Activated naive CD8-positive, alpha-beta T cell treated with anti-CD3 and anti-CD28 coated beads for 36 hours (primary cell): ENCODE measurements at regions not wholly inside any gene's neighbourhood (a gene's known extent, or its start where the extent isn't known, plus 50 kb on each side); places are given as distances from the start of the nearest gene placed in this dataset.

ENCODE experiments used
- DNase-seq: peaks from one replicate; pipeline ENCODE4 v3.0.0; 2021
- H3K27ac Mint-ChIP-seq: one replicate; pipeline ENCODE4 v1.8.0; 2022; ENCODE audit warnings: mild to moderate bottlenecking, moderate library complexity, mixed read lengths
- H3K27me3 Mint-ChIP-seq: one replicate; pipeline ENCODE4 v1.8.0; 2022; ENCODE audit warnings: mild to moderate bottlenecking, mixed read lengths
- H3K36me3 Mint-ChIP-seq: one replicate; pipeline ENCODE4 v1.8.0; 2021; ENCODE audit warnings: mild to moderate bottlenecking, mixed read lengths
- H3K4me1 Mint-ChIP-seq: one replicate; pipeline ENCODE4 v1.8.0; 2021; ENCODE audit warnings: mixed read lengths
- H3K4me3 Mint-ChIP-seq: one replicate; pipeline ENCODE4 v1.8.0; 2022; ENCODE audit warnings: mild to moderate bottlenecking, moderate library complexity, mixed read lengths
- H3K9me3 Mint-ChIP-seq: one replicate; pipeline ENCODE4 v1.8.0; 2022; ENCODE audit warnings: mixed read lengths

GRCh38 chr13:104105418-104106355 lies 1039.5 kb upstream of the SLC10A2 start:
- Mint-ChIP-seq H3K36me3 (no peaks in the 10 kb centered on the region), H3K4me1 (no peaks in the 10 kb centered on the region), H3K9me3 (no peaks in the 10 kb centered on the region), H3K4me3 (no peak overlapping the region), H3K27me3 (no peaks in the 10 kb centered on the region), H3K27ac (no peak overlapping the region)
- no peak for DNase-seq

DNA sequence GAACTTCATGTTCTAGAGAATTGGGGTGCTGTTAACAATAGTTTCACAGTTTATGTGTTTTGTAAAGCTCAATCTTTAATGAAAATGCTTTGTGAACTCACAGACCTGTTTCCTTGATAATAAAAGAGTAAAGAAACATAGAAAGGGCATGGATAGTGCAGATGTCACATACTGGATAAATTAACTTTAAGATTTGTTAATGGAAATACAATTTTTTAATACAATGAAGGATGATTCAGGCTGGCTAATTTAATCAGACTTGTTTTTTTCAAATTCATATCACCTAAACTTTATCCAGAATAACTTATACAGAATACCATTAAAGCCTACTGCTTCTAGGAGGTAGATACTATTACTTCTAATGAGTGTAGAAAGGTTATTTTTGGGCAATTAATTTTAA lies 1033.5 kb upstream of the SLC10A2 start:
- no peak overlapping the region for H3K4me3 Mint-ChIP-seq
- H3K4me1 Mint-ChIP-seq, result no peaks in the 10 kb centered on the region
- DNase-seq, result no peak
- H3K27ac Mint-ChIP-seq, result no peak overlapping the region
- no peaks in the 10 kb centered on the region for H3K27me3 Mint-ChIP-seq
- peaks cover 2% of the 10 kb centered on the region for H3K9me3 Mint-ChIP-seq
- H3K36me3 Mint-ChIP-seq, result no peaks in the 10 kb centered on the region

DNA sequence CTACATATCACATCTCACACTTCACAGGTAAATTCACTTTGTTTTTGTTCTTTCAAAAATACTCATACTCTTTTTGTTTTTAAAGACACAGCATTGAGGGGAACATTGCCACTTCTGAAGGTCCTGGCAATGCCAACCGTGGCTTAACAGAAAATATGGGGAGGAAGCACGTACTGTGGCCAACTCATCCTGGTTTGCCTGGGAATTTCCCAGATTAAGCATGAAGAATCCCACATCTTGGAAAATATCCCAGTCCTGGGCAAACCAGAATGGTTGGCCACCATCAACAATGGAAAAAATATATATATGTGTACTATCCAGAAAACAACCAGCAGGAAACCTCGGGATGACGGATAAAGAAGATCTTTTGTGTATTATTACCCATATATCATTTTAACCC lies 1032.2 kb upstream of the SLC10A2 start:
- H3K27ac Mint-ChIP-seq, result no peak overlapping the region
- peaks cover 2% of the 10 kb centered on the region for H3K9me3 Mint-ChIP-seq
- no peak for DNase-seq
- no peaks in the 10 kb centered on the region for H3K27me3 Mint-ChIP-seq
- no peaks in the 10 kb centered on the region for H3K4me1 Mint-ChIP-seq
- H3K4me3 Mint-ChIP-seq, result no peak overlapping the region
- H3K36me3 Mint-ChIP-seq, result no peaks in the 10 kb centered on the region

DNA sequence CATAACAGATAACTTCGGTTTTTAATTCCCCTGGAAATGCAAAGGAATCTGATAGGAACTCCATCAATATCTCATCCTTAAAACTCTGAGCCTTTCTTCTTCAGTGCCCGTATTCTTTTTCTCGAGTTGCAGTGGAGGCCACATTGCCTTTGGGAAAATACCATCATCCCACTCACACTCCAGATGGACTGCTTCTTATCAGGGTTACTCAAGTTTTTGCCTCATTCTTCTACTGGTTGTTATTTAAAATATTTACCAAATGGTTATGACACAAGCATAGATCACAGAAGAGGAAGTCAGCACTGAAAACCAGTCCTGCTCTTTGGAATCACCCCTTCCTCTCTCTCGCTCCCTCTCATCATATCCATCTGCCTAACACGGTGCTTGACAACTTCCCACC lies 1020.5 kb upstream of the SLC10A2 start:
- Mint-ChIP-seq H3K9me3 (peaks cover 5% of the 10 kb centered on the region), H3K4me1 (no peaks in the 10 kb centered on the region), H3K4me3 (no peak overlapping the region), H3K27ac (no peak overlapping the region), H3K27me3 (no peaks in the 10 kb centered on the region), H3K36me3 (no peaks in the 10 kb centered on the region)
- DNase-seq, result no peak

GRCh38 chr13:104086210-104086609 lies 1020.0 kb upstream of the SLC10A2 start:
- no peak for DNase-seq
- no peaks in the 10 kb centered on the region for H3K36me3 Mint-ChIP-seq
- H3K27me3 Mint-ChIP-seq, result no peaks in the 10 kb centered on the region
- no peaks in the 10 kb centered on the region for H3K4me1 Mint-ChIP-seq
- no peak overlapping the region for H3K27ac Mint-ChIP-seq
- H3K9me3 Mint-ChIP-seq, result peaks cover 5% of the 10 kb centered on the region
- no peak overlapping the region for H3K4me3 Mint-ChIP-seq

DNA sequence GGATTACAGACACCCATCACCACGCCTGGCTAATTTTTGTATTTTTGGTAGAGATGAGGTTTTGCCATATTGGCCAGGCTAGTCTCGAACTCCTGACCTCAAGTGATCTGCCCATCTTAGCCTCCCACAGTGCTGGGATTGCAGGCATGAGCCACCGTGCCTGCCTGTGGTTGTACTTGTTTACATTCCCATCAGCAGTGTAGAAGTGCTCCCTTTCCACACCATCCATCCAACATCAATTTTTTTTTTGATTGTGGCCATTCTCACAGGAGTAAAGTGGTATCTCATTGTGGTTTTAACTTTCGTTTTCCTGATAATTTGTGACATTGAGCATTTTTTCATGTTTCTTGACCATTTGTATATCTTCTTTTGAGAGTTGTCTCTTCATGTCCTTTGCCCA lies 1019.4 kb upstream of the SLC10A2 start:
- Mint-ChIP-seq H3K4me1 (no peaks in the 10 kb centered on the region), H3K36me3 (no peaks in the 10 kb centered on the region), H3K27me3 (no peaks in the 10 kb centered on the region), H3K27ac (no peak overlapping the region), H3K4me3 (no peak overlapping the region), H3K9me3 (peaks cover 6% of the 10 kb centered on the region)
- DNase-seq, result no peak

GRCh38 chr13:104074326-104074725 lies 1008.1 kb upstream of the SLC10A2 start:
- Mint-ChIP-seq H3K27ac (no peak overlapping the region), H3K36me3 (no peaks in the 10 kb centered on the region), H3K4me1 (no peaks in the 10 kb centered on the region), H3K27me3 (no peaks in the 10 kb centered on the region), H3K4me3 (no peak overlapping the region), H3K9me3 (peaks cover 5% of the 10 kb centered on the region)
- no peak for DNase-seq

- no peaks in the 10 kb centered on the region for H3K27me3 Mint-ChIP-seq
- H3K4me1 Mint-ChIP-seq, result no peaks in the 10 kb centered on the region
- no peaks in the 10 kb centered on the region for H3K36me3 Mint-ChIP-seq
- no peak for DNase-seq
- H3K9me3 Mint-ChIP-seq, result peaks cover 1% of the 10 kb centered on the region
- H3K4me3 Mint-ChIP-seq, result no peak overlapping the region
- H3K27ac Mint-ChIP-seq, result no peak overlapping the region
These were observed 1005.6 kb upstream of the SLC10A2 start for GRCh38 chr13:104071806-104072205.

GRCh38 chr13:104065328-104065727 lies 999.1 kb upstream of the SLC10A2 start:
- Mint-ChIP-seq H3K4me1 (no peaks in the 10 kb centered on the region), H3K9me3 (peaks cover 4% of the 10 kb centered on the region), H3K27me3 (no peaks in the 10 kb centered on the region), H3K27ac (no peak overlapping the region), H3K36me3 (no peaks in the 10 kb centered on the region), H3K4me3 (no peak overlapping the region)
- DNase-seq, result no peak

DNA sequence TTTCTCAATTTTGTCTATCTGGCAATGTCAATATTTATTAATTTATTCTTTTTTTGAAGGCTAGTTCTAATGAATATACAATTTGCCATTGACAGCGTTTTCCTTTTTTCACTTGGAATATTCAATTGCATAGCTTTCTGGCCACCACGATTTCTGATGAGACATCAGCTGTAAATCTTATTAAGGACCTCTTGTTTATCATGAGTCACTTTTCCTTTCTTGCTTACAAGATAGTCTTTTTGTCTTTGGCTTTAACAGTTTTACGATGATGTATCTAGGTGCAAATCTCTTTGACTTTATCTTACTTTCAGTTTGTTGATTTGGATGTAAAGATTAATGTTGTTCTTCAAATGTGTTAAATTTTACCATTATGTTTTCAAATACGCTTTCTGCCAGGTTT lies 991.6 kb upstream of the SLC10A2 start:
- Mint-ChIP-seq H3K36me3 (no peaks in the 10 kb centered on the region), H3K9me3 (peaks cover 8% of the 10 kb centered on the region), H3K27ac (no peak overlapping the region), H3K4me1 (no peaks in the 10 kb centered on the region), H3K27me3 (no peaks in the 10 kb centered on the region), H3K4me3 (no peak overlapping the region)
- DNase-seq, result no peak

- H3K27me3 Mint-ChIP-seq, result no peaks in the 10 kb centered on the region
- no peak overlapping the region for H3K4me3 Mint-ChIP-seq
- H3K36me3 Mint-ChIP-seq, result no peaks in the 10 kb centered on the region
- H3K4me1 Mint-ChIP-seq, result no peaks in the 10 kb centered on the region
- no peak for DNase-seq
- peaks cover 4% of the 10 kb centered on the region for H3K9me3 Mint-ChIP-seq
- H3K27ac Mint-ChIP-seq, result no peak overlapping the region
These were observed 979.7 kb upstream of the SLC10A2 start for GRCh38 chr13:104045907-104046306.

DNA sequence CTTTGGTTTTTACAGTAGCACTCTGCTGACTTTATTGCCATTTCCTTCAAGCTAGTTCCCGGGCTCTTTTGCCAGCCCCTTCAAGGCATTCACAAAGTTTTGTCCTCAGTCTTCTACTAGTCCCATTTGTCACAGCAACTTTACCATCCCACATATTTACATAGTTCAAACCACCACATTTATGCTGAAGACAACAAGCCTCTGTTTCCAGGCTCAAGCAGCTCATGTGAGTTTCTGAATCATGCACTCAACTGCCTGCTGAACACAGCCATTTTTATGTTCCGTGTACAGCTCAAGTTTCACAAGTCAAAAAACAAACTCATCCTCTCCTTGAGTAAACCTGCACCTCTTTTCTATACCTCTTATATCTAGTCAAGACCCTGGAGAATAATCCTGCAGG lies 977.0 kb upstream of the SLC10A2 start:
- Mint-ChIP-seq H3K4me3 (no peak overlapping the region), H3K27me3 (no peaks in the 10 kb centered on the region), H3K9me3 (peaks cover 6% of the 10 kb centered on the region), H3K4me1 (no peaks in the 10 kb centered on the region), H3K27ac (no peak overlapping the region), H3K36me3 (no peaks in the 10 kb centered on the region)
- DNase-seq, result no peak

DNA sequence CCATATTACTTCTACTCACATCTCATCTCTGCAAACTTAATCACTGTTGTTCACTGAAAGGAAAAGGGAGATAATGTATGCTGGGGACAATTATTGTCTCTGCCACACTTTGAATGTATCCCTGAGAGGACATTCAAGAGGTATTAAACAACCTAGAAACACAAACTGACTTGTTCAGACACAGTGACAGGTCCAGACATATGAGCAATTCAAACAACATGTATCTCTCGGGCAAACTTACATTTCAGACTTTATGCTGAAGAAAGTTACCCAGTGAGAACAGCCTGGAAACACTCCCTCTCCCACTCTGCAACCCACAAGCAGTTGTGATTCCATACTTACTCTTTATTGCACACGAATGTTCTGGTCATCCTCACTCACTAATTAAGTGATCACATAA lies 968.7 kb upstream of the SLC10A2 start:
- Mint-ChIP-seq H3K4me1 (no peaks in the 10 kb centered on the region), H3K4me3 (no peak overlapping the region), H3K9me3 (peaks cover 1% of the 10 kb centered on the region), H3K27ac (no peak overlapping the region), H3K27me3 (no peaks in the 10 kb centered on the region), H3K36me3 (no peaks in the 10 kb centered on the region)
- no peak for DNase-seq

GRCh38 chr13:104025303-104025702 lies 959.1 kb upstream of the SLC10A2 start:
- Mint-ChIP-seq H3K27ac (no peak overlapping the region), H3K27me3 (no peaks in the 10 kb centered on the region), H3K4me3 (no peak overlapping the region), H3K36me3 (no peaks in the 10 kb centered on the region), H3K4me1 (no peaks in the 10 kb centered on the region), H3K9me3 (peaks cover 4% of the 10 kb centered on the region)
- DNase-seq, result no peak

DNA sequence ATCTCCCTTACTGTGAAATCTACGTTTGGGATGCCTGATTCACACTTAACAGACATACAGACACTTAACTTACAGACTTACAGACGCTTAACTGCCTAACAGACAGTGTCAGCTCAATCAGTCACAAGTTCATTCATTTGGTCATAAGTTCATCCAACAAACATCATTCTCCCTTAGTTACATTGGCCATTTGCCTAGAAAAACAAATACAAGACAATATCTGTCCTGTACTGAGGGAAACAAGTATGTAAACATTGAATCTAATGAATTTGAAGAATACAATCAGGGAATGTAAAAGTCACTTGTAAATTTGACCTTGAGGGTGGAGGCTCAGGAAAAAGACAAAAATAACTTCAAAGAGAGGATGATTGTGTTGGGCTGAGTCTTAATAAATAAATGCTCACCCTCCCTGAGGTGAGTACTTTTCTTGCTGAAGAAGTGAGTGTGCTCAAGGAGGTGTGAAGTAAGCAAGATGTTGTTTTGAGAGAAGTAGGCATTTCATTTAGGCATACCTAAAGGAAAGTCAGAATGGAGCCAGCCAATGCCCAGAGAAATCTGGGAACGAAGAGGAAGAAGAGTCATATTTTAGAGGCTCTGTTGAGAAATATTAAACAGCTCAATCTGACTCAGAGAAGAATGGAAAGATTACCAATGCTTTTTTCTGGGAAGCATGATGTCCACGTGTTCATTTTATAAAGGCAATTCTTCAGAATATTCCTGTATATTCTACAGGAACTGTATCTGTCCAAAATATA lies 958.4 kb upstream of the SLC10A2 start:
- Mint-ChIP-seq H3K9me3 (peaks cover 4% of the 10 kb centered on the region), H3K4me1 (no peaks in the 10 kb centered on the region)

More for the DNA sequence above, 958.4 kb upstream of the SLC10A2 start:
- Mint-ChIP-seq H3K36me3 (no peaks in the 10 kb centered on the region), H3K27ac (no peak overlapping the region), H3K27me3 (no peaks in the 10 kb centered on the region), H3K4me3 (no peak overlapping the region)
- DNase-seq, result no peak
